HCT116 (cell line): ENCODE measurements at regions not wholly inside any gene's neighbourhood (a gene's known extent, or its start where the extent isn't known, plus 50 kb on each side); places are given as distances from the start of the nearest gene placed in this dataset.

ENCODE experiments used
- CEBPB ChIP-seq: IDR thresholded peaks from 2 replicates; pipeline ENCODE4 v1.6.1; 2012; ENCODE audit warnings: low read depth
- ELF1 ChIP-seq: IDR thresholded peaks from 2 replicates; pipeline ENCODE4 v1.6.1; 2012; ENCODE audit warnings: low read depth, borderline replicate concordance
- EZH2 ChIP-seq: fragments of 200-600 bp; sonication (generic); IDR thresholded peaks from 2 replicates; pipeline ENCODE4 v1.6.1; 2017; ENCODE audit warnings: antibody characterized with exemption, mixed run types
- EZH2phosphoT487 ChIP-seq: fragments of 200-600 bp; IDR thresholded peaks from 2 replicates; pipeline ENCODE4 v1.6.1; 2018; ENCODE audit warnings: antibody characterized with exemption, borderline replicate concordance
- POLR2A ChIP-seq: IDR thresholded peaks from 2 replicates; pipeline ENCODE4 v1.7.0; 2011; ENCODE audit warnings: borderline replicate concordance; ENCODE audit not compliant: insufficient read depth, insufficient read length; ENCODE audit errors: extremely low read depth
- POLR2AphosphoS5 ChIP-seq: IDR thresholded peaks from 2 replicates; pipeline ENCODE4 v1.6.1; 2011; ENCODE audit warnings: mild to moderate bottlenecking, low read depth, low read length, moderate library complexity
- SIN3A ChIP-seq: IDR thresholded peaks from 2 replicates; pipeline ENCODE4 v1.6.1; 2012; ENCODE audit warnings: low read depth
- SP1 ChIP-seq: IDR thresholded peaks from 2 replicates; pipeline ENCODE4 v1.6.1; 2012; ENCODE audit warnings: low read depth
- YY1 ChIP-seq: IDR thresholded peaks from 2 replicates; pipeline ENCODE4 v1.6.1; 2011; ENCODE audit warnings: low read length, low read depth, moderate library complexity, mild to moderate bottlenecking; ENCODE audit not compliant: insufficient replicate concordance; ENCODE audit errors: extremely low read depth
- TF ChIP-seq, protein P1 (sequence below), 3 experiments: fragments of 200-600 bp in 1 of 3; sonication (generic) in 1 of 3; IDR thresholded peaks in 2 of 3; conservative IDR thresholded peaks in 1 of 3; 2 replicates each; pipeline ENCODE4 v1.5.1; 2012 to 2017; ENCODE audit warnings: low read depth in 2 of 3, low read length in 2 of 3, antibody characterized with exemption in 1 of 3, borderline replicate concordance in 1 of 3, control low read depth in 1 of 3, mild to moderate bottlenecking in 1 of 3, mixed read lengths in 1 of 3, mixed run types in 1 of 3, moderate library complexity in 1 of 3; ENCODE audit not compliant: insufficient read depth in 1 of 3
- TF ChIP-seq, protein P2 (sequence below): IDR thresholded peaks from 2 replicates; pipeline ENCODE4 v1.6.1; 2012

- TF ChIP-seq, protein P1, sequence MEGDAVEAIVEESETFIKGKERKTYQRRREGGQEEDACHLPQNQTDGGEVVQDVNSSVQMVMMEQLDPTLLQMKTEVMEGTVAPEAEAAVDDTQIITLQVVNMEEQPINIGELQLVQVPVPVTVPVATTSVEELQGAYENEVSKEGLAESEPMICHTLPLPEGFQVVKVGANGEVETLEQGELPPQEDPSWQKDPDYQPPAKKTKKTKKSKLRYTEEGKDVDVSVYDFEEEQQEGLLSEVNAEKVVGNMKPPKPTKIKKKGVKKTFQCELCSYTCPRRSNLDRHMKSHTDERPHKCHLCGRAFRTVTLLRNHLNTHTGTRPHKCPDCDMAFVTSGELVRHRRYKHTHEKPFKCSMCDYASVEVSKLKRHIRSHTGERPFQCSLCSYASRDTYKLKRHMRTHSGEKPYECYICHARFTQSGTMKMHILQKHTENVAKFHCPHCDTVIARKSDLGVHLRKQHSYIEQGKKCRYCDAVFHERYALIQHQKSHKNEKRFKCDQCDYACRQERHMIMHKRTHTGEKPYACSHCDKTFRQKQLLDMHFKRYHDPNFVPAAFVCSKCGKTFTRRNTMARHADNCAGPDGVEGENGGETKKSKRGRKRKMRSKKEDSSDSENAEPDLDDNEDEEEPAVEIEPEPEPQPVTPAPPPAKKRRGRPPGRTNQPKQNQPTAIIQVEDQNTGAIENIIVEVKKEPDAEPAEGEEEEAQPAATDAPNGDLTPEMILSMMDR (IDR thresholded peaks at IDR 0.05 in 2 of 3, conservative IDR thresholded peaks at IDR 0.05 in 1 of 3; ENCODE audit: borderline replicate concordance in 1 of 3, insufficient read depth in 1 of 3, low read depth in 2 of 3, low read length in 2 of 3) = no peak
- TF ChIP-seq CEBPB = no peak
- no peak for TF ChIP-seq POLR2AphosphoS5
- no peak for TF ChIP-seq SP1
- TF ChIP-seq ELF1 = no peak
- no peak for TF ChIP-seq POLR2A
- no peak for TF ChIP-seq EZH2phosphoT487
- TF ChIP-seq YY1 = no peak
- TF ChIP-seq EZH2 = no peak
- no peak for TF ChIP-seq SIN3A
- TF ChIP-seq, protein P2, sequence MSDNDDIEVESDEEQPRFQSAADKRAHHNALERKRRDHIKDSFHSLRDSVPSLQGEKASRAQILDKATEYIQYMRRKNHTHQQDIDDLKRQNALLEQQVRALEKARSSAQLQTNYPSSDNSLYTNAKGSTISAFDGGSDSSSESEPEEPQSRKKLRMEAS = no peak
These were observed 290.0 kb downstream of the CYP26B1 start for GRCh38 chr2:71857636-71858035.
